ENCODE measurements at regions not wholly inside any gene's neighbourhood (a gene's known extent, or its start where the extent isn't known, plus 50 kb on each side); places are given as distances from the start of the nearest gene placed in this dataset.

GRCh38 chr20:11162026-11162775, 488.4 kb upstream of the JAG1 start:
- WGBS, 2 donors = 83 to 87% methylated on average over 4 of the region's 4 CpGs

DNA sequence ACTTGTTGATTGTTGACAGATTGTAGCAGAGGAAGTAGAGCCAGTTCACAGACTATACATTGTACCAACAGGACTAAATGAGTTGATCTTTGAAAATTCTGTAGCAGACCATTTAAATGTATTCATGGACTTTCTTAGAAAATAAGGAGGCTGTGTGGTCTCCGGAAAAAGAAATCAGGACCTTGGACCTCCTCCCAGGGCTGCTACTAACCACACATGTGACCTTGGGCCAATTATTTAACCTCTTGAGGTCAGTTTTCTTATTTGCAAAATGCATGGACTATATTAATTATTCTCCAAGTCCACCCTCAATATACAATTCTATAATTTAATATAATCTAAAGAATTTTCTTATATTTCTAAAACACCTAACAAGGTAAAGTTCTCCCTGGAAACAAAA, 492.0 kb upstream of the JAG1 start:
- no peak overlapping the region for H3K4me3 ChIP-seq (ENCODE audit: low read depth, poor library complexity, severe bottlenecking)
- 41 to 49% methylated on average over 1 of the region's 1 CpG for WGBS, 2 donors
- no peak for TF ChIP-seq CTCF (IDR thresholded peaks at IDR 0.05)
- TF ChIP-seq POLR2A (IDR thresholded peaks at IDR 0.05) = no peak
- no peak for DNase-seq (ENCODE audit: low spot score in 2 of 2)
- intact Hi-C loops (cut with DNase I; ENCODE audit: low total_unique reads) = loop anchor here (5.0 kb wide), 1 partner anchor 388 kb away; no protein-coding TSS in a partner anchor

More at GRCh38 chr20:11162026-11162775, 488.4 kb upstream of the JAG1 start:
- DNase-seq (ENCODE audit: low spot score in 2 of 2) = no peak
- H3K4me3 ChIP-seq (ENCODE audit: low read depth, poor library complexity, severe bottlenecking) = no peak overlapping the region
- intact Hi-C loops (cut with DNase I; ENCODE audit: low total_unique reads) = no loop called here
- TF ChIP-seq CTCF (IDR thresholded peaks at IDR 0.05) (no peak), POLR2A (IDR thresholded peaks at IDR 0.05) (no peak)

GRCh38 chr20:11166712-11167111, 492.9 kb upstream of the JAG1 start:
- TF ChIP-seq CTCF (IDR thresholded peaks at IDR 0.05) (no peak), POLR2A (IDR thresholded peaks at IDR 0.05) (no peak)
- no peak for DNase-seq (ENCODE audit: low spot score in 2 of 2)
- intact Hi-C loops (cut with DNase I; ENCODE audit: low total_unique reads) = loop anchor here (5.0 kb wide), 1 partner anchor 389 kb away; no protein-coding TSS in a partner anchor
- H3K4me3 ChIP-seq (ENCODE audit: low read depth, poor library complexity, severe bottlenecking) = no peak overlapping the region
- WGBS, 2 donors = 68 to 75% methylated on average over 2 of the region's 2 CpGs

DNA sequence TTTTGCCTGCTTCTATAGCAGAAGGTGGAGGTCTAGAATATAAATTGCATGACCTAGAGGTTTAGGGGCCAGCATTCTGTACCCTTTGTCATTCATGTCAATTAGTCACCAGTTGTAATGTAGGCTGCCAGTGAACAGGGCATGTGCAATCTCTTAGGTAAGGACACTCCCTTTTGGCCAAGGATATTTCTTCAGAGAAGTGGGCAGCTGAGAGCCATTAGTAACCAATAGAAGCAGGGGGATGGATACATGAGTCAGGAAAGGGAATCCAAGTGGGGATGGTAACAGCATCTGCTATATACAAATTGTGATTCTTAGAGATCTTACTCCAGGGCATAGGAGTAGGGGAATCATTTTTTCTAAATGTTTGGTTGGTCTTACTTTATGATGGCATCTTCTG, 494.2 kb upstream of the JAG1 start:
- intact Hi-C loops (cut with DNase I; ENCODE audit: low total_unique reads) = loop anchor here (5.0 kb wide), 1 partner anchor 391 kb away; no protein-coding TSS in a partner anchor
- DNase-seq (ENCODE audit: low spot score in 2 of 2) = no peak
- H3K4me3 ChIP-seq (ENCODE audit: low read depth, poor library complexity, severe bottlenecking) = no peak overlapping the region
- no peak for TF ChIP-seq POLR2A (IDR thresholded peaks at IDR 0.05)
- TF ChIP-seq CTCF (IDR thresholded peaks at IDR 0.05) = no peak

GRCh38 chr20:11170025-11170424, 496.2 kb upstream of the JAG1 start:
- no peak for DNase-seq (ENCODE audit: low spot score in 2 of 2)
- no peak overlapping the region for H3K4me3 ChIP-seq (ENCODE audit: low read depth, poor library complexity, severe bottlenecking)
- TF ChIP-seq CTCF (IDR thresholded peaks at IDR 0.05) (no peak), POLR2A (IDR thresholded peaks at IDR 0.05) (no peak)
- intact Hi-C loops (cut with DNase I; ENCODE audit: low total_unique reads) = no loop called here

- TF ChIP-seq POLR2A (IDR thresholded peaks at IDR 0.05) (no peak), CTCF (IDR thresholded peaks at IDR 0.05) (no peak)
- DNase-seq (ENCODE audit: low spot score in 2 of 2) = no peak
- 67 to 74% methylated on average over 2 of the region's 2 CpGs for WGBS, 2 donors
- no peak overlapping the region for H3K4me3 ChIP-seq (ENCODE audit: low read depth, poor library complexity, severe bottlenecking)
- intact Hi-C loops (cut with DNase I; ENCODE audit: low total_unique reads) = no loop called here
Observed at GRCh38 chr20:11170565-11170964, 496.8 kb upstream of the JAG1 start.

All from lower leg skin (tissue), 4 donors.